ENCODE measurements at regions not wholly inside any gene's neighbourhood (a gene's known extent, or its start where the extent isn't known, plus 50 kb on each side); places are given as distances from the start of the nearest gene placed in this dataset.
A peak's percentile ranks its signal among the peaks of the same experiment; 100 is the strongest.

GRCh38 chr14:87522575-87522974, 470.4 kb downstream of the GALC start:
- H3K4me3 Mint-ChIP-seq: no peak overlapping the region
- H3K27me3 Mint-ChIP-seq: no peaks in the 10 kb centered on the region
- no peaks in the 10 kb centered on the region for H3K36me3 Mint-ChIP-seq
- no peaks in the 10 kb centered on the region for H3K4me1 Mint-ChIP-seq
- no peak overlapping the region for H3K27ac Mint-ChIP-seq
- peaks cover 2 to 6% (median 4%) of the 10 kb centered on the region in 3 donors for H3K9me3 Mint-ChIP-seq

- Mint-ChIP-seq H3K4me3 (no peak overlapping the region), H3K4me1 (no peaks in the 10 kb centered on the region), H3K36me3 (no peaks in the 10 kb centered on the region)
These were observed 484.6 kb downstream of the GALC start for GRCh38 chr14:87508333-87508732.

GRCh38 chr14:87503711-87504110, 489.3 kb downstream of the GALC start:
- no peaks in the 10 kb centered on the region for H3K27me3 Mint-ChIP-seq
- H3K9me3 Mint-ChIP-seq: peaks cover 6 to 8% (median 7%) of the 10 kb centered on the region in 3 donors
- no peak overlapping the region for H3K27ac Mint-ChIP-seq
- no peaks in the 10 kb centered on the region for H3K4me1 Mint-ChIP-seq
- no peak overlapping the region for H3K4me3 Mint-ChIP-seq
- H3K36me3 Mint-ChIP-seq: no peaks in the 10 kb centered on the region

More at GRCh38 chr14:87508333-87508732, 484.6 kb downstream of the GALC start:
- Mint-ChIP-seq H3K27ac (no peak overlapping the region), H3K27me3 (no peaks in the 10 kb centered on the region), H3K9me3 (peaks cover 2 to 10% (median 3%) of the 10 kb centered on the region in 3 donors)

GRCh38 chr14:87497301-87497700, 495.7 kb downstream of the GALC start:
- Mint-ChIP-seq H3K4me1 (no peaks in the 10 kb centered on the region), H3K27me3 (no peaks in the 10 kb centered on the region), H3K4me3 (no peak overlapping the region), H3K9me3 (peaks cover 5 to 22% (median 11%) of the 10 kb centered on the region in 3 donors), H3K27ac (no peak overlapping the region), H3K36me3 (no peaks in the 10 kb centered on the region)

GRCh38 chr14:87494010-87494409, 499.0 kb downstream of the GALC start:
- H3K27ac Mint-ChIP-seq: no peak overlapping the region

GRCh38 chr14:87492561-87492960, 500.4 kb downstream of the GALC start:
- no peaks in the 10 kb centered on the region for H3K27me3 Mint-ChIP-seq
- no peaks in the 10 kb centered on the region for H3K4me1 Mint-ChIP-seq
- H3K27ac Mint-ChIP-seq: no peak overlapping the region
- no peaks in the 10 kb centered on the region for H3K36me3 Mint-ChIP-seq
- no peak overlapping the region for H3K4me3 Mint-ChIP-seq
- peaks cover 2 to 14% (median 7%) of the 10 kb centered on the region in 3 donors for H3K9me3 Mint-ChIP-seq

More at GRCh38 chr14:87494010-87494409, 499.0 kb downstream of the GALC start:
- no peak overlapping the region for H3K4me3 Mint-ChIP-seq
- H3K4me1 Mint-ChIP-seq: no peaks in the 10 kb centered on the region
- H3K9me3 Mint-ChIP-seq: peaks cover 4 to 14% (median 7%) of the 10 kb centered on the region in 3 donors
- H3K27me3 Mint-ChIP-seq: no peaks in the 10 kb centered on the region
- H3K36me3 Mint-ChIP-seq: no peaks in the 10 kb centered on the region

GRCh38 chr14:87491816-87492215, 501.2 kb downstream of the GALC start:
- Mint-ChIP-seq H3K4me3 (no peak overlapping the region), H3K9me3 (peaks cover 2 to 14% (median 7%) of the 10 kb centered on the region in 3 donors), H3K27ac (no peak overlapping the region), H3K4me1 (no peaks in the 10 kb centered on the region), H3K27me3 (no peaks in the 10 kb centered on the region), H3K36me3 (no peaks in the 10 kb centered on the region)

- Mint-ChIP-seq H3K4me1 (no peaks in the 10 kb centered on the region), H3K4me3 (no peak overlapping the region), H3K9me3 (peaks cover 2 to 7% (median 6%) of the 10 kb centered on the region in 3 donors), H3K36me3 (no peaks in the 10 kb centered on the region), H3K27me3 (no peaks in the 10 kb centered on the region), H3K27ac (no peak overlapping the region)
These were observed 503.7 kb downstream of the GALC start for GRCh38 chr14:87489196-87489819.

- Mint-ChIP-seq H3K27ac (no peak overlapping the region), H3K4me3 (no peak overlapping the region), H3K9me3 (peaks cover 0 to 4% (median 3%) of the 10 kb centered on the region in 3 donors), H3K27me3 (no peaks in the 10 kb centered on the region), H3K4me1 (no peaks in the 10 kb centered on the region), H3K36me3 (no peaks in the 10 kb centered on the region)
These were observed 509.4 kb downstream of the GALC start for GRCh38 chr14:87483271-87484260.

- H3K36me3 Mint-ChIP-seq: no peaks in the 10 kb centered on the region
- H3K27ac Mint-ChIP-seq: peak overlapping the region in 1 of 3 donors; percentile 22
- H3K4me1 Mint-ChIP-seq: no peaks in the 10 kb centered on the region
- H3K27me3 Mint-ChIP-seq: no peaks in the 10 kb centered on the region
- H3K4me3 Mint-ChIP-seq: no peak overlapping the region
- H3K9me3 Mint-ChIP-seq: peaks cover 4% of the 10 kb centered on the region in 3 donors
These were observed 524.5 kb downstream of the GALC start for GRCh38 chr14:87468531-87468930.

GRCh38 chr14:87467578-87467977, 525.4 kb downstream of the GALC start:
- Mint-ChIP-seq H3K27me3 (no peaks in the 10 kb centered on the region), H3K27ac (no peak overlapping the region), H3K4me1 (no peaks in the 10 kb centered on the region), H3K4me3 (no peak overlapping the region), H3K36me3 (no peaks in the 10 kb centered on the region), H3K9me3 (peaks cover 4 to 6% (median 5%) of the 10 kb centered on the region in 3 donors)

GRCh38 chr14:87465770-87466169, 527.2 kb downstream of the GALC start:
- Mint-ChIP-seq H3K27me3 (no peaks in the 10 kb centered on the region), H3K9me3 (peaks cover 4 to 6% (median 5%) of the 10 kb centered on the region in 3 donors), H3K27ac (no peak overlapping the region), H3K4me1 (no peaks in the 10 kb centered on the region), H3K4me3 (no peak overlapping the region), H3K36me3 (no peaks in the 10 kb centered on the region)

- Mint-ChIP-seq H3K4me3 (no peak overlapping the region), H3K36me3 (no peaks in the 10 kb centered on the region), H3K27me3 (no peaks in the 10 kb centered on the region), H3K9me3 (peaks cover 3 to 5% (median 4%) of the 10 kb centered on the region in 3 donors), H3K27ac (no peak overlapping the region), H3K4me1 (no peaks in the 10 kb centered on the region)
These were observed 531.3 kb downstream of the GALC start for GRCh38 chr14:87461704-87462103.

- Mint-ChIP-seq H3K27me3 (no peaks in the 10 kb centered on the region), H3K9me3 (peaks cover 0 to 4% (median 0%) of the 10 kb centered on the region in 3 donors), H3K36me3 (no peaks in the 10 kb centered on the region), H3K4me3 (no peak overlapping the region), H3K27ac (no peak overlapping the region), H3K4me1 (no peaks in the 10 kb centered on the region)
These were observed 535.3 kb downstream of the GALC start for GRCh38 chr14:87457720-87458119.

GRCh38 chr14:87450193-87450592, 542.8 kb downstream of the GALC start:
- no peak overlapping the region for H3K27ac Mint-ChIP-seq
- no peaks in the 10 kb centered on the region for H3K36me3 Mint-ChIP-seq
- no peaks in the 10 kb centered on the region for H3K27me3 Mint-ChIP-seq
- no peak overlapping the region for H3K4me3 Mint-ChIP-seq
- no peaks in the 10 kb centered on the region for H3K4me1 Mint-ChIP-seq
- peaks cover 0 to 4% (median 0%) of the 10 kb centered on the region in 3 donors for H3K9me3 Mint-ChIP-seq
